Thyroid gland (tissue), 4 donors: ENCODE measurements at regions not wholly inside any gene's neighbourhood (a gene's known extent, or its start where the extent isn't known, plus 50 kb on each side); places are given as distances from the start of the nearest gene placed in this dataset.

Experiments used
- DNase-seq, 2 donors: peaks; one replicate each; pipeline ENCODE4 v3.0.0-alpha.2; 2019
- H3K27ac ChIP-seq, 3 donors: fragments of 200-600 bp; sonication (generic); 1 replicate in 2 of 3; 2 replicates in 1 of 3; pipeline ENCODE4 v1.5.1; 2016 to 2019; ENCODE audit warnings: mild to moderate bottlenecking in 1 of 3, moderate library complexity in 1 of 3
- H3K27me3 ChIP-seq: fragments of 200-600 bp; sonication (generic); one replicate; pipeline ENCODE4 v1.5.1; 2019
- H3K36me3 ChIP-seq, 2 donors: fragments of 200-600 bp; sonication (generic); one replicate each; pipeline ENCODE4 v1.5.1; 2016 to 2019
- H3K4me1 ChIP-seq, 2 donors: fragments of 200-600 bp; sonication (generic); one replicate each; pipeline ENCODE4 v1.5.1; 2017 to 2019
- H3K4me3 ChIP-seq, 3 donors: fragments of 200-600 bp; sonication (generic); replicated peaks in 1 of 3; 1 replicate in 2 of 3; 2 replicates in 1 of 3; pipeline ENCODE4 v1.5.1; 2016; ENCODE audit warnings: mild to moderate bottlenecking in 1 of 3
- H3K9me3 ChIP-seq: fragments of 200-600 bp; sonication (generic); one replicate; pipeline ENCODE4 v1.5.1; 2017
- CTCF ChIP-seq, 6 experiments: fragments of 200-600 bp in 3 of 6; fragments of 450-650 bp in 3 of 6; sonication (generic) in 3 of 6; IDR thresholded peaks; one replicate each; pipeline ENCODE4 v1.5.1; 2016 to 2019; ENCODE audit warnings: antibody characterized with exemption in 6 of 6, mild to moderate bottlenecking in 2 of 6, inconsistent platforms in 1 of 6, moderate library complexity in 1 of 6
- POLR2A ChIP-seq, 2 donors: fragments of 450-650 bp; IDR thresholded peaks; one replicate each; pipeline ENCODE4 v1.6.1; 2017; ENCODE audit warnings: antibody characterized with exemption in 2 of 2, mild to moderate bottlenecking in 2 of 2, moderate library complexity in 1 of 2
- WGBS, 2 donors: methylation state at CpG; one replicate each; pipeline ENCODE4 v1.1.5; 2017; 5-methylcytosine and 5-hydroxymethylcytosine counted together
- intact Hi-C: fragments of 100-400 bp; cut with DNase I; formaldehyde crosslinking; loops from one replicate; pipeline ENCODE4 v1.15.1; 2023

DNA sequence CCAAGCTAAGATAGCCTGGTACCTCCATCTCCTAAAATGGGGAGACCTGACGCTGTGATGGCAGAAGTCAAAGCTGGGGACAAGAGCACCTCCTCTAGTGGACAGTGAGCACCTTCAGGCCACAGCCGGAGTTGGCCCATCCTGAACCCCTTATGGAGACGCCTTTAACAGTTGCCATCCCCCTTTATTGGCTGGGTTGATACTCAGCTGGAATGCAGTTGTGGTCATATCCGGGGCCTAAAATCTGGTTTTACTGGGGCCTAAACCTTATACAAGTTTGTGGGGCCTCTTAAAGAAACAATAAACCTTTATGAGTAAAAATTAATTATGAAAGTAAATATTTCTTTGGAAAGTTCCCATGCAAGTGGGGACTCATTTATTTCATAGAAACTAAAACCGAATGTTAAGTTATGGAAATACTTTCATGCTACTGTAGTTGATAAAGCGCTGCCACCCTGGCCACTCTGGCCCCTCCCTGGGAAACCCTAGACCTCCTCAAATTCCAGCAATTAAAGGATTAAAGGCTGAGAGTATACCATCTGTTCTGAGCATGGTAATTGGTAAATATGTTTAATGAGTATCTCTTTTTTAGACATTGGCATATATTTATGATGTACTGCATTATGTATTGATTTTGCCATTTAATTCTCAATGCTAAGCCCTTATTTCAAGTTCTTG lies 95.1 kb upstream of the SASH1 start:
- H3K4me3 ChIP-seq = no peak overlapping the region
- H3K27ac ChIP-seq = peak overlapping the region in 2 of 3 donors; percentile 58 to 81
- no peaks in the 10 kb centered on the region for H3K9me3 ChIP-seq
- TF ChIP-seq CTCF (IDR thresholded peaks at IDR 0.05) (no peak), POLR2A (IDR thresholded peaks at IDR 0.05) (no peak)
- H3K27me3 ChIP-seq = no peaks in the 10 kb centered on the region
- 93% methylated on average over 6 of the region's 6 CpGs for WGBS, 2 donors
- H3K4me1 ChIP-seq = peaks cover 52 to 68% of the 10 kb centered on the region in 2 donors
- intact Hi-C loops = loop anchor here (10.0 kb wide), 1 partner anchor 217 kb away; no protein-coding TSS in a partner anchor
- no peak for DNase-seq
- no peaks in the 10 kb centered on the region for H3K36me3 ChIP-seq

DNA sequence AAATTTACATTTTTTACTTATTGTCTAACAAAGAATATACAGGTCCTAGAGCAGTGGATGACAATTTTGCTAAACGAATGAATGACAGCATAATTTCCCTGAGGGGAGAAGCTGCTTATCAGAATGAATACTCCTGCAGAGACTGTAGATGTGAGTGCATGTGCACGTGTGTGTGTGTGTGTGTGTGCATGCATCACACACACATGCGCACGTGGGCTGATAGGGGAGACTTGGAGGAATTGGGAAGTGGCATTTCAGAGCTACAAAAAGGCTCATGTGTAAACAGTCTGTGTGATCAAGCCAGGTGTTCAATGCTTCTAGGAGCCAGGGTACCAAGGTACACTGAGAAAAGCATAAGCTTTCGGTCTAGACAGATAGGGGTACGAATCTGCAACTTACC lies 93.5 kb upstream of the SASH1 start:
- Histone ChIP-seq H3K4me3 (no peak overlapping the region), H3K4me1 (peaks cover 44 to 55% of the 10 kb centered on the region in 2 donors), H3K27me3 (no peaks in the 10 kb centered on the region), H3K27ac (peak overlapping the region; percentile 57 to 81 (median 61)), H3K9me3 (no peaks in the 10 kb centered on the region), H3K36me3 (no peaks in the 10 kb centered on the region)
- intact Hi-C loops = loop anchor here (10.0 kb wide), 1 partner anchor 216 kb away; no protein-coding TSS in a partner anchor
- TF ChIP-seq POLR2A (IDR thresholded peaks at IDR 0.05) = no peak
- TF ChIP-seq CTCF (IDR thresholded peaks at IDR 0.05) = no peak
- no peak for DNase-seq
- 84 to 87% methylated on average over 6 of the region's 6 CpGs for WGBS, 2 donors

DNA sequence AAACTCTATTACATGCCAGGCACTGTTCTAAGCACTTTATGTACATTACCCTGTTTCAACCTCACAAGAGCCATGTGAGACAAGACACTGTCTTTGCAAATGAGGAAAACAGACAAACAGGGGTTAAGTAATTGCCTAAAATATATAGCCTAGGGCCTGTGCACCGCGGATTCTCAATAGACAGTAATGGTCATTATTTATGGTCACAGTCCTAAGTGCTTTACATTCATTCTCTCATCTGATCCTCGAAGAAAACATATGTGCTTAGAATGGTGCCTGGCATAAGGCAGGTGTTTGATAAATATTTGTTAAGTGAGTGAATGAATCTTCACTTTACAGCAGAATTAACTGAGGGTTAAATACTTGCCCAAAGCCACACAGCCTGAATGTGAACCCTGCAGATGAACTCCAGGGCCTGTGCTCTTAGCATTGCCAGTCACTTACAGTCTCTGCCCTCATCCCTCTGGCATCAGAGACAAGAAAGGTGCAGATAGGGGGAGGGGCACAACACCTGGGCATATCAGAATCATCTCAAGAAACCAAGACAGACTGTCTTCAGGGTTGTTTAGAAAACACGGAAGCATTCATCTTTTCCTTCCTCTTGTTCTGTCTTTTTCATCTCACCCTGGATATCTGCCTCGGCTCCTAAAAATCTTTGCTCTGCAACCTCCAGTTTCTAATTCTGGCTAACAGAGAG lies 92.8 kb upstream of the SASH1 start:
- peak; percentile 25 to 31 for DNase-seq
- Histone ChIP-seq H3K9me3 (no peaks in the 10 kb centered on the region), H3K27ac (peak overlapping the region; percentile 57 to 81 (median 61)), H3K4me1 (peaks cover 39 to 48% of the 10 kb centered on the region in 2 donors), H3K27me3 (no peaks in the 10 kb centered on the region), H3K36me3 (no peaks in the 10 kb centered on the region), H3K4me3 (no peak overlapping the region)
- TF ChIP-seq POLR2A (IDR thresholded peaks at IDR 0.05) = no peak
- TF ChIP-seq CTCF (IDR thresholded peaks at IDR 0.05) = no peak
- 55% methylated on average over 5 of the region's 5 CpGs for WGBS, 2 donors
- intact Hi-C loops = loop anchor here (5.0 to 10.0 kb wide), 2 partner anchors 73 to 215 kb away; no protein-coding TSS in a partner anchor

DNA sequence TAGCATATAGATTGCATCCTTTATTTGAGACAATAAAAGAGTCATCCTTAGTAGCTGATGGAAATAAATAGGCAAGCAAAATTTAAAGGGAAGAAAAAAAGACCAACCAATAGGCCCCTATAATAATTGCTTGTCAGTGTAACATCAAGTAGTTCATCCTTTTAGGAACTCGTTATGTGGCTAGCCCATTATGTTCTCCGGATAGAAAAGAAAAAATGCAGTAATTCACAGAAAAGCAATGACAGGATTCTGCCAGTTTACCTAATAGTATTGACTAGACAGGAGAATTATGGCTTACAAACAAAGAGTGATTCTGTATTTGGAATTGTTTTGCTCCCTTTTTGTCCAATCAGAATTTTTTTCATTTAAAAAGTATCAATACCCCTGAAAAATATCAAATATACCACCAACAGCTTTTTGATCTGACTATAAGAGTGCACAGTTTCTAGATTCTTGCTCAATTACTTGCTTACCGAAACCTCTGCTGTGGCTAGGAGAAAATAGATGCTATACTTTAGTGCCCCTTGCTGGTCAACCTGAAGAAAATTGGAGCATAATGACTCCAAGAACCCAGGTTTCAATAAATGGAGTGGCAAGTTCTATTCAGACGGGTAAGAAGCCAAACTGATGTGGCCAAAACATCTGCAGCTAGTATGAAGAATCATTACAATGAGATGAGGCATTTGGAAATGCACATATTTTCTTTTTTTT lies 91.5 kb upstream of the SASH1 start:
- Histone ChIP-seq H3K4me3 (no peak overlapping the region), H3K27ac (peak overlapping the region; percentile 57 to 81 (median 61)), H3K9me3 (no peaks in the 10 kb centered on the region), H3K27me3 (no peaks in the 10 kb centered on the region), H3K4me1 (peaks cover 39 to 42% of the 10 kb centered on the region in 2 donors), H3K36me3 (no peaks in the 10 kb centered on the region)
- intact Hi-C loops = loop anchor here (5.0 kb wide), 1 partner anchor 74 kb away; no protein-coding TSS in a partner anchor
- 35 to 40% methylated on average over 4 of the region's 4 CpGs for WGBS, 2 donors
- no peak for DNase-seq
- TF ChIP-seq POLR2A (IDR thresholded peaks at IDR 0.05) (no peak), CTCF (IDR thresholded peaks at IDR 0.05) (peak in 4 of 6 experiments; percentile 51 to 65 (median 56))
